Testis (tissue), 2 donors: ENCODE measurements at regions not wholly inside any gene's neighbourhood (a gene's known extent, or its start where the extent isn't known, plus 50 kb on each side); places are given as distances from the start of the nearest gene placed in this dataset.
"Not testable (repeated sequence)": the region's sequence is repeated elsewhere in the genome, so short reads cannot be mapped to it uniquely, and the experiment has no call there.

ENCODE experiments used
- DNase-seq: peaks from one replicate; pipeline ENCODE4 v3.0.0-alpha.2; 2019
- H3K27ac ChIP-seq, 2 donors: fragments of 200-600 bp; sonication (generic); one replicate each; pipeline ENCODE4 v1.5.1; 2019
- H3K27me3 ChIP-seq: fragments of 200-600 bp; sonication (generic); one replicate; pipeline ENCODE4 v1.5.1; 2019
- H3K36me3 ChIP-seq: fragments of 200-600 bp; sonication (generic); one replicate; pipeline ENCODE4 v1.5.1; 2017; ENCODE audit warnings: low read depth; ENCODE audit errors: missing control alignments
- H3K4me1 ChIP-seq: fragments of 200-600 bp; sonication (generic); one replicate; pipeline ENCODE4 v1.5.1; 2019
- H3K4me3 ChIP-seq, 2 donors: fragments of 200-600 bp; sonication (generic); one replicate each; pipeline ENCODE4 v1.5.1; 2017 to 2019
- H3K9me3 ChIP-seq: fragments of 200-600 bp; sonication (generic); one replicate; pipeline ENCODE4 v1.5.1; 2017
- CTCF ChIP-seq, 3 experiments: fragments of 450-650 bp in 2 of 3; fragments of 200-600 bp in 1 of 3; sonication (generic) in 1 of 3; IDR thresholded peaks; one replicate each; pipeline ENCODE4 v1.5.1; 2016 to 2019; ENCODE audit warnings: antibody characterized with exemption in 3 of 3, mild to moderate bottlenecking in 2 of 3, moderate library complexity in 1 of 3
- POLR2A ChIP-seq: fragments of 450-650 bp; IDR thresholded peaks from one replicate; pipeline ENCODE4 v1.6.1; 2017; ENCODE audit warnings: antibody characterized with exemption, mild to moderate bottlenecking, moderate library complexity
- WGBS, 2 donors: methylation state at CpG; one replicate each; pipeline ENCODE4 v1.1.5; 2018; 5-methylcytosine and 5-hydroxymethylcytosine counted together
- intact Hi-C: fragments of 100-400 bp; cut with DNase I; formaldehyde crosslinking; loops from one replicate; pipeline ENCODE4 v1.15.1; 2023; ENCODE audit warnings: low total_unique reads

DNA sequence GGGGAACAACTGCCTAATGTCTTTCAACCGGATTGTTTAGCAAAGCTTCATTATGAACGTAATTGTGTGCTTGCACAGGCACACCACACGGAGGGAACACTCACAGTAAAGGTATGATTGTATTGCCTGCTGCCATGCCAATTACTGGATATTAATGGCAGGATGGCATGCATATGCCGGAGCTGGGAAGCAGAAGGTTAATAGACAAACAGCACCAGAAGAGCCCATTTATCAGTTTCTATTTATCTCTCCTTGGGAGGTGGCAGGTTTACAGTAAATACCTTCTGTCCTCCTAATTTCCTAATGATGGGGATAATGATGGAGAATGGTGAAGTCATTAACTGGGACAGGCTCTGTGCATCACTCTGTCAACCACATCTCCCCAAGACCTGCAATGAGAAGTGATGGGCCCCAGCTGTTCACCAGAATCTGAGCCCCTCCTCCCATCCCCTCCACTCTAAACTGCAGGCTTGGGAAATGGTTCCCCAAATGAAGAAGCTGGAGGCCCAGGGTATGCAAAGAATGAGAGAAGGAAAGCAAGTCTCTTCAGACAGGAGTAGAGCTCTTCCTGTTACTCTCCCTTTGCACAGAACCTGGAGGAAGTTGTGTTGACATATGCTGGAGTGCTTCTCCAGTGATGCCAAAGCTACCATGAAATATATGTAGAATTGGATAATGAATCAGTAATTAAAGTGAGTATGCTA is 160.8 kb downstream of the NAA11 start:
- H3K4me3 ChIP-seq = no peak overlapping the region
- no peak for TF ChIP-seq CTCF (IDR thresholded peaks at IDR 0.05)
- TF ChIP-seq POLR2A = no peak
- H3K9me3 ChIP-seq = no peaks in the 10 kb centered on the region
- no peaks in the 10 kb centered on the region for H3K27me3 ChIP-seq
- 60 to 75% methylated on average over 4 of the region's 4 CpGs for WGBS, 2 donors
- H3K4me1 ChIP-seq = no peaks in the 10 kb centered on the region
- intact Hi-C loops = no loop called here
- DNase-seq = no peak
- H3K27ac ChIP-seq = no peak overlapping the region
- no peaks in the 10 kb centered on the region for H3K36me3 ChIP-seq

DNA sequence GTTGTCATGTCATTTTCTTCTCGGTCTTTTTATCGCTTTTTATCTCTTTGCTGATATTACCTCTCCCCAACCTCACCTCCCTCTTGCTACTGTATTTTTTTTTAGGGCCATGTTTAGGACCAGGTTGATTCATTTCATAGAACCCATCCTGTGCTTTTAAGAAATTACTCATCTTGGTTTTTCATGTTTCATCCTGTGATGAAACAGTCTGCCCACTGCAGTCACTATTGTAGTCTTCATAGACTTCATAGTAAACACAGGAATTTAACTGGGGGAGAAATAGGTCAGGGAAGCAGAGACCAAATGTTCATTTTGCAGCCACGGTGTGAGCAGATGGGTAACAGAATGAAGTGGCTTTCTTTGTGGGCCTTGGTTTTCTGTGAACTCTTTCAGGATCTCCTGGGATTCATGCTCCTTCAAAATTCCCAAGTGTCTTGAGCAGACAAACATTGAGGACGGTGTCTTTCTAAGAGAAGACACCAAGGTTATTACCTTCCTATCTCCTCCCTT is 161.8 kb downstream of the NAA11 start:
- Histone ChIP-seq H3K27ac (no peak overlapping the region), H3K36me3 (no peaks in the 10 kb centered on the region), H3K27me3 (no peaks in the 10 kb centered on the region), H3K9me3 (no peaks in the 10 kb centered on the region), H3K4me1 (no peaks in the 10 kb centered on the region), H3K4me3 (no peak overlapping the region)
- WGBS, 2 donors = 60 to 71% methylated on average over 4 of the region's 4 CpGs
- TF ChIP-seq POLR2A (no peak), CTCF (IDR thresholded peaks at IDR 0.05) (no peak)
- no peak for DNase-seq
- intact Hi-C loops = no loop called here

DNA sequence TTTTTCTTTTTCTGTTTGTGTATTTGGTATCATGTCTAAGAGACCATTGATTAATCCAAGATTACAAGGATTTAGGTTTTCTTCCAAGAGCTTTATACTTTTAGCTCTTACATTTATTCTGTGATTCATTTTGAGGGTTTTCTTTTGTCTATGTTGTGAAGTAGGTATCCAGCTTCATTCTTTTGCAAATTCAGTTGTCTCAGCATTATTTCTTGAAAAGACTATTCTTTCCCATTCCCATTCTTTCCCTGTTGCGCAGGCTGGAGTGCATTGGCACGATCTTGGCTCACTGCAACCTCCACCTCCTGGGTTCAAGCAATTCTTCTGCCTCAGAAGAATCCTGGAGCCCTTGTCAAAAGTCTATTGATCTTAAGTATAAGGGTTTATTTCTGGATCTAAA is 164.9 kb downstream of the NAA11 start:
- no peak for DNase-seq
- TF ChIP-seq CTCF (IDR thresholded peaks at IDR 0.05) (no peak), POLR2A (no peak)
- Histone ChIP-seq H3K36me3 (no peaks in the 10 kb centered on the region), H3K27me3 (no peaks in the 10 kb centered on the region), H3K4me3 (no peak overlapping the region), H3K27ac (no peak overlapping the region), H3K9me3 (no peaks in the 10 kb centered on the region), H3K4me1 (no peaks in the 10 kb centered on the region)
- WGBS, 2 donors = 98 to 100% methylated on average over 2 of the region's 2 CpGs
- intact Hi-C loops = no loop called here

DNA sequence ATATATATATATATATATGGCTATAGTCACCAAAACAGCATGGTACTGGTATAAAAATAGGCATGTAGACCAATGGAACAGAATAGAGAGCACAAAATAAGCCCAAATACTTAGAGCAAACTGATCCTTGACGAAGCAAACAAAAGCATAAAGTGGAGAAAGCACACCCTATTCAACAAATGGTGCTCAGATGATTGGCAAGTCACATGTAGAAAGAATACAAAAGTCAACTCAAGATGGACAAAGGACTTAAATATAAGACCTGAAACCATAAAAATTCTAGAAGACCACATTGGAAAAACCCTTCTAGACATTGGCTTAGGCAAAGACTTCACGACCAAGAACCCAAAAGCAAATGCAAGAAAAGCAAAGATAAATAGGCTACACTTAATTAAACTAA is 167.2 kb downstream of the NAA11 start:
- H3K27me3 ChIP-seq, H3K9me3 ChIP-seq, H3K27ac ChIP-seq, intact Hi-C loops, H3K4me3 ChIP-seq, H3K4me1 ChIP-seq, H3K36me3 ChIP-seq, DNase-seq: not testable (repeated sequence)
- 88 to 99% methylated on average over 2 of the region's 2 CpGs for WGBS, 2 donors

GRCh38 chr4:79155336-79155735 is 170.5 kb downstream of the NAA11 start:
- Histone ChIP-seq H3K4me3 (no peak overlapping the region), H3K36me3 (no peaks in the 10 kb centered on the region), H3K27me3 (no peaks in the 10 kb centered on the region), H3K27ac (no peak overlapping the region), H3K4me1 (no peaks in the 10 kb centered on the region), H3K9me3 (no peaks in the 10 kb centered on the region)
- WGBS, 2 donors = 60 to 61% methylated on average over 3 of the region's 3 CpGs
- TF ChIP-seq POLR2A (no peak), CTCF (IDR thresholded peaks at IDR 0.05) (no peak)
- intact Hi-C loops = no loop called here
- DNase-seq = no peak
